ENCODE measurements at regions not wholly inside any gene's neighbourhood (a gene's known extent, or its start where the extent isn't known, plus 50 kb on each side); places are given as distances from the start of the nearest gene placed in this dataset.

DNA sequence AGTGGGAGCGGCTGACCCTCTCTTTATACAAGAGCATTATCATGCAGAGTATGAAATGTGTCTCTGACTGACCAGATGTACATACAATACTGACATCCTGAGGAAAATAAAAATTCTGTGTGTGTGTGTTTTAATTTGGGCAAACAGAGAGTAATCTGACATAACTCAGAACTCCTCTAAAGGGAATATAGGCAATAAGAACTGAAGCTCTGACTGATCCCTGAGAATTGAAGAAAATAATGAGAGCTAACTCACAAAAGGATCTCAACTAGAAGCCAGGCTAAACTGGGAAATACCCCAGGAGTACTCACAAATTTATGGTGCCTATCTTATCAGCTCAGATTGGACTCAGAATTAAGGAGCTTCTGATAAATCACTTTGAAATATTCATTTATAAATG is 539.9 kb downstream of the OLFM4 start:
- Histone ChIP-seq H3K9me3 (no peaks in the 10 kb centered on the region), H3K36me3 (no peaks in the 10 kb centered on the region), H3K4me1 (no peaks in the 10 kb centered on the region), H3K27me3 (no peaks in the 10 kb centered on the region), H3K4me3 (no peak overlapping the region), H3K27ac (no peak overlapping the region)
- intact Hi-C loops (cut with DNase I; ENCODE audit: low total_unique reads) = no loop called here
- TF ChIP-seq, protein P1, sequence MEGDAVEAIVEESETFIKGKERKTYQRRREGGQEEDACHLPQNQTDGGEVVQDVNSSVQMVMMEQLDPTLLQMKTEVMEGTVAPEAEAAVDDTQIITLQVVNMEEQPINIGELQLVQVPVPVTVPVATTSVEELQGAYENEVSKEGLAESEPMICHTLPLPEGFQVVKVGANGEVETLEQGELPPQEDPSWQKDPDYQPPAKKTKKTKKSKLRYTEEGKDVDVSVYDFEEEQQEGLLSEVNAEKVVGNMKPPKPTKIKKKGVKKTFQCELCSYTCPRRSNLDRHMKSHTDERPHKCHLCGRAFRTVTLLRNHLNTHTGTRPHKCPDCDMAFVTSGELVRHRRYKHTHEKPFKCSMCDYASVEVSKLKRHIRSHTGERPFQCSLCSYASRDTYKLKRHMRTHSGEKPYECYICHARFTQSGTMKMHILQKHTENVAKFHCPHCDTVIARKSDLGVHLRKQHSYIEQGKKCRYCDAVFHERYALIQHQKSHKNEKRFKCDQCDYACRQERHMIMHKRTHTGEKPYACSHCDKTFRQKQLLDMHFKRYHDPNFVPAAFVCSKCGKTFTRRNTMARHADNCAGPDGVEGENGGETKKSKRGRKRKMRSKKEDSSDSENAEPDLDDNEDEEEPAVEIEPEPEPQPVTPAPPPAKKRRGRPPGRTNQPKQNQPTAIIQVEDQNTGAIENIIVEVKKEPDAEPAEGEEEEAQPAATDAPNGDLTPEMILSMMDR (IDR thresholded peaks at IDR 0.05) = no peak
- DNase-seq = no peak

GRCh38 chr13:53569453-53569852 is 540.8 kb downstream of the OLFM4 start:
- intact Hi-C loops (cut with DNase I; ENCODE audit: low total_unique reads) = no loop called here
- TF ChIP-seq, protein P1 (IDR thresholded peaks at IDR 0.05) = no peak
- H3K27me3 ChIP-seq = no peaks in the 10 kb centered on the region
- H3K9me3 ChIP-seq = no peaks in the 10 kb centered on the region
- no peaks in the 10 kb centered on the region for H3K36me3 ChIP-seq
- no peak overlapping the region for H3K4me3 ChIP-seq
- H3K27ac ChIP-seq = no peak overlapping the region
- no peaks in the 10 kb centered on the region for H3K4me1 ChIP-seq
- DNase-seq = no peak

- TF ChIP-seq, protein P1 (IDR thresholded peaks at IDR 0.05) = no peak
- Histone ChIP-seq H3K4me3 (no peak overlapping the region), H3K36me3 (no peaks in the 10 kb centered on the region), H3K9me3 (no peaks in the 10 kb centered on the region), H3K27ac (no peak overlapping the region), H3K4me1 (no peaks in the 10 kb centered on the region), H3K27me3 (no peaks in the 10 kb centered on the region)
- intact Hi-C loops (cut with DNase I; ENCODE audit: low total_unique reads) = no loop called here
- DNase-seq = no peak
Observed at GRCh38 chr13:53601113-53601512, 572.5 kb downstream of the OLFM4 start.

GRCh38 chr13:53605326-53605725 is 576.7 kb downstream of the OLFM4 start:
- H3K27me3 ChIP-seq = no peaks in the 10 kb centered on the region
- intact Hi-C loops (cut with DNase I; ENCODE audit: low total_unique reads) = no loop called here
- H3K36me3 ChIP-seq = no peaks in the 10 kb centered on the region
- TF ChIP-seq, protein P1 (IDR thresholded peaks at IDR 0.05) = no peak
- no peaks in the 10 kb centered on the region for H3K9me3 ChIP-seq
- H3K4me1 ChIP-seq = no peaks in the 10 kb centered on the region
- H3K27ac ChIP-seq = no peak overlapping the region
- no peak for DNase-seq
- H3K4me3 ChIP-seq = no peak overlapping the region

- Histone ChIP-seq H3K36me3 (no peaks in the 10 kb centered on the region), H3K27ac (no peak overlapping the region), H3K4me3 (no peak overlapping the region), H3K27me3 (no peaks in the 10 kb centered on the region), H3K9me3 (no peaks in the 10 kb centered on the region), H3K4me1 (no peaks in the 10 kb centered on the region)
- TF ChIP-seq, protein P1 (IDR thresholded peaks at IDR 0.05) = no peak
- intact Hi-C loops (cut with DNase I; ENCODE audit: low total_unique reads) = no loop called here
- no peak for DNase-seq
Observed at GRCh38 chr13:53612200-53612599, 583.6 kb downstream of the OLFM4 start.

GRCh38 chr13:53622456-53622855 is 593.8 kb downstream of the OLFM4 start:
- Histone ChIP-seq H3K4me1 (no peaks in the 10 kb centered on the region), H3K9me3 (no peaks in the 10 kb centered on the region), H3K27ac (no peak overlapping the region), H3K4me3 (no peak overlapping the region), H3K36me3 (no peaks in the 10 kb centered on the region), H3K27me3 (no peaks in the 10 kb centered on the region)
- DNase-seq = no peak
- TF ChIP-seq, protein P1 (IDR thresholded peaks at IDR 0.05) = no peak
- intact Hi-C loops (cut with DNase I; ENCODE audit: low total_unique reads) = no loop called here

Data from tibial artery (tissue), 4 donors.